Immature natural killer cell (primary cell): ENCODE measurements at regions not wholly inside any gene's neighbourhood (a gene's known extent, or its start where the extent isn't known, plus 50 kb on each side); places are given as distances from the start of the nearest gene placed in this dataset.

Source experiments
- DNase-seq, 3 donors: peaks; one replicate each; pipeline ENCODE4 v3.0.0; 2022; ENCODE audit warnings: mixed read lengths in 1 of 3
- H3K27ac Mint-ChIP-seq, 6 donors: one replicate each; pipeline ENCODE4 v1.8.0; 2020; ENCODE audit warnings: mixed read lengths in 6 of 6, mild to moderate bottlenecking in 5 of 6, inconsistent platforms in 4 of 6, moderate library complexity in 3 of 6
- H3K27me3 Mint-ChIP-seq, 3 donors: one replicate each; pipeline ENCODE4 v1.8.0; 2020 to 2021; ENCODE audit warnings: low read depth in 3 of 3, mild to moderate bottlenecking in 3 of 3, mixed read lengths in 3 of 3, moderate library complexity in 3 of 3, inconsistent platforms in 1 of 3
- H3K36me3 Mint-ChIP-seq, 3 donors: one replicate each; pipeline ENCODE4 v1.8.0; 2020; ENCODE audit warnings: mixed read lengths in 3 of 3, inconsistent platforms in 2 of 3, mild to moderate bottlenecking in 2 of 3
- H3K4me1 Mint-ChIP-seq, 2 donors: one replicate each; pipeline ENCODE4 v1.8.0; 2020; ENCODE audit warnings: inconsistent platforms in 2 of 2, mild to moderate bottlenecking in 2 of 2, mixed read lengths in 2 of 2, moderate library complexity in 1 of 2
- H3K4me3 Mint-ChIP-seq, 5 donors: one replicate each; pipeline ENCODE4 v1.8.0; 2020; ENCODE audit warnings: mild to moderate bottlenecking in 5 of 5, mixed read lengths in 5 of 5, inconsistent platforms in 3 of 5, moderate library complexity in 3 of 5
- H3K9me3 Mint-ChIP-seq, 6 donors: one replicate each; pipeline ENCODE4 v1.8.0; 2020; ENCODE audit warnings: mild to moderate bottlenecking in 6 of 6, mixed read lengths in 6 of 6, inconsistent platforms in 4 of 6, moderate library complexity in 3 of 6

- Mint-ChIP-seq H3K27me3 (peaks cover 0 to 2% (median 2%) of the 10 kb centered on the region in 3 donors), H3K4me1 (peaks cover 0 to 10% of the 10 kb centered on the region in 2 donors), H3K27ac (no peak overlapping the region), H3K4me3 (no peak overlapping the region), H3K36me3 (peaks cover 0 to 14% (median 0%) of the 10 kb centered on the region in 3 donors), H3K9me3 (peaks cover 0 to 17% (median 8%) of the 10 kb centered on the region in 6 donors)
- DNase-seq = no peak
Observed at GRCh38 chr2:226647621-226648518, 151.8 kb downstream of the IRS1 start.

- H3K27me3 Mint-ChIP-seq = peaks cover 0 to 2% (median 0%) of the 10 kb centered on the region in 3 donors
- peaks cover 0 to under 1% of the 10 kb centered on the region in 2 donors for H3K4me1 Mint-ChIP-seq
- H3K27ac Mint-ChIP-seq = no peak overlapping the region
- H3K4me3 Mint-ChIP-seq = no peak overlapping the region
- peaks cover 0 to 10% (median 5%) of the 10 kb centered on the region in 6 donors for H3K9me3 Mint-ChIP-seq
- H3K36me3 Mint-ChIP-seq = peaks cover 0 to 6% (median 0%) of the 10 kb centered on the region in 3 donors
- DNase-seq = no peak
Observed at GRCh38 chr2:226644399-226644865, 155.2 kb downstream of the IRS1 start.

DNA sequence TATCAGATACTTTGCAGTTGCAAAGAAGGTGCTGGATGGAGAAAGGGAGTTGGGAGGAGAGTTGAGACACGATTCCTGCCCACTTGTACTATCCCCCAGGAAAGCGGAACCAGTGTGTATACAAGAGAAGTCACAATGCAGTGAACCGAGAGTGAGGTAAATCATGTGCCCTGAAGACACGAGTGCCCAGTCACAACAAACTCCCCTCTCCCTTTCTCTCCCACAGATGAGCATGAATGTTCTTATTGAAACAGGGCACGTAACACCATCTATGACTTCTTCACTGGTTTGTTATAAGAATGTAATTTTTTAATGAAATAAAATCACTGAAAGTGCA, 155.7 kb downstream of the IRS1 start:
- H3K4me3 Mint-ChIP-seq = no peak overlapping the region
- peaks cover 0 to 1% (median 0%) of the 10 kb centered on the region in 3 donors for H3K36me3 Mint-ChIP-seq
- no peaks in the 10 kb centered on the region for H3K4me1 Mint-ChIP-seq
- H3K27me3 Mint-ChIP-seq = peaks cover 0 to 2% (median 0%) of the 10 kb centered on the region in 3 donors
- DNase-seq = no peak
- H3K27ac Mint-ChIP-seq = no peak overlapping the region
- H3K9me3 Mint-ChIP-seq = peaks cover 0 to 6% (median 2%) of the 10 kb centered on the region in 6 donors

- no peak overlapping the region for H3K27ac Mint-ChIP-seq
- no peaks in the 10 kb centered on the region for H3K4me1 Mint-ChIP-seq
- no peak for DNase-seq
- H3K4me3 Mint-ChIP-seq = no peak overlapping the region
- no peaks in the 10 kb centered on the region for H3K36me3 Mint-ChIP-seq
- peaks cover 0 to 1% (median 0%) of the 10 kb centered on the region in 6 donors for H3K9me3 Mint-ChIP-seq
- peaks cover 0 to 2% (median 0%) of the 10 kb centered on the region in 3 donors for H3K27me3 Mint-ChIP-seq
Observed at GRCh38 chr2:226643030-226643945, 156.3 kb downstream of the IRS1 start.

DNA sequence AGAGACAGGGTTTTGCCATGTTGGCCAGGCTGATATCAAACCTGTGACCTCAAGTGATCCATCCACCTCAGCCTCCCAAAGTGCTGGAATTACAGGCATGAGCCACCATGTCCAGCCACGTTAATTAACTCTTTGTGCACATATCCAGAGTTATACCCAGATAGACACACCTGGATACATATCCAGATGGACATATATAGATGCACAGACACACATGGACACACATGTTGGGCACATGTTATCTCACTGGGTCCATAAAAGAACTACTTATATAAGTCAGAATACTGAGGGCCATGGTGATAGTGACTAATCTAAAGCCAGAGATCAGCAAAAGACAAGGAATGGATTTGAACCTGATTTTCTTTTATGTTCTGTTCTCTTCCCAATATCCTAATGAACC, 158.6 kb downstream of the IRS1 start:
- Mint-ChIP-seq H3K9me3 (no peaks in the 10 kb centered on the region), H3K4me1 (no peaks in the 10 kb centered on the region), H3K36me3 (no peaks in the 10 kb centered on the region), H3K4me3 (no peak overlapping the region), H3K27me3 (peaks cover 0 to 4% (median 0%) of the 10 kb centered on the region in 3 donors), H3K27ac (no peak overlapping the region)
- DNase-seq = no peak

GRCh38 chr2:226640501-226640900, 159.1 kb downstream of the IRS1 start:
- Mint-ChIP-seq H3K27ac (no peak overlapping the region), H3K9me3 (no peaks in the 10 kb centered on the region), H3K27me3 (peaks cover 0 to 4% (median 0%) of the 10 kb centered on the region in 3 donors), H3K4me1 (no peaks in the 10 kb centered on the region), H3K4me3 (no peak overlapping the region), H3K36me3 (no peaks in the 10 kb centered on the region)
- no peak for DNase-seq

DNA sequence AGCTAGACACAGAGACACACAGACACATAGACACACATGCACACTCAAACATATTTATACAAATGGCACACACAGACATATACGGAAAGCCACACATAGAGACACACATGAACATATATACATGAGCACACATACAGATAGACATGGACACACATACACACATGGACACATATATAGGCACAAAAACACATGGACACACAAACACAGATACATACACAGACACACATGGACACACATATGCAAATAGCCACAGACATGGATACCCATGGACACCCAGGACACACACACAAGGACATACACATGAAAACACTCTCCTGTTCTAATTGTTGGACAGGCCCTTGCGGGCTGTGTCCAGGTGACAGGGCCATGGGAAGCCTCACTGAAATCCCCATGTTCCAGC, 160.1 kb downstream of the IRS1 start:
- H3K27me3 Mint-ChIP-seq = peaks cover 0 to 4% (median 0%) of the 10 kb centered on the region in 3 donors
- H3K27ac Mint-ChIP-seq = no peak overlapping the region

DNA sequence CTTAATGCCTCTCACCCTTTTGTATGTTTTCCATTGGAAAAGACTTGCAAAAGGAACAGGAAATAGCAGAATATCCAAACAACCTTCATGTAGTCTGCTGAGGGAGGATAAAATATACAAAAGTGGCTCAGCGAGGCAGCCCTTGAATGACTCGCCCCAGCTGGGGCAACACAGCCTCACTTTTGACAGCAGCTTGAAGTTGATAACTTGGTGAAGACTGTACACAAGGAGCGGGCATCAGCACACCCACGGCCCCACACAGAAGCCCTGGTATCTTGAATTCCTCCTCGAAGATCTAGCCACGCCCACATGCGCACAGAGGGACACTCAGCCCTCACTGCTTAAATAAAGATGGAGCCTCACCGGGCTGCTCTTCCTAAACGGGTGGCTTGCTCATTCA, 161.0 kb downstream of the IRS1 start:
- no peak for DNase-seq
- no peaks in the 10 kb centered on the region for H3K9me3 Mint-ChIP-seq
- H3K4me3 Mint-ChIP-seq = no peak overlapping the region
- no peaks in the 10 kb centered on the region for H3K4me1 Mint-ChIP-seq
- H3K27ac Mint-ChIP-seq = no peak overlapping the region
- no peaks in the 10 kb centered on the region for H3K36me3 Mint-ChIP-seq
- H3K27me3 Mint-ChIP-seq = peaks cover 0 to 4% (median 2%) of the 10 kb centered on the region in 3 donors

More for the DNA sequence above, 160.1 kb downstream of the IRS1 start:
- no peaks in the 10 kb centered on the region for H3K4me1 Mint-ChIP-seq
- DNase-seq = no peak
- H3K36me3 Mint-ChIP-seq = no peaks in the 10 kb centered on the region
- no peaks in the 10 kb centered on the region for H3K9me3 Mint-ChIP-seq
- no peak overlapping the region for H3K4me3 Mint-ChIP-seq

DNA sequence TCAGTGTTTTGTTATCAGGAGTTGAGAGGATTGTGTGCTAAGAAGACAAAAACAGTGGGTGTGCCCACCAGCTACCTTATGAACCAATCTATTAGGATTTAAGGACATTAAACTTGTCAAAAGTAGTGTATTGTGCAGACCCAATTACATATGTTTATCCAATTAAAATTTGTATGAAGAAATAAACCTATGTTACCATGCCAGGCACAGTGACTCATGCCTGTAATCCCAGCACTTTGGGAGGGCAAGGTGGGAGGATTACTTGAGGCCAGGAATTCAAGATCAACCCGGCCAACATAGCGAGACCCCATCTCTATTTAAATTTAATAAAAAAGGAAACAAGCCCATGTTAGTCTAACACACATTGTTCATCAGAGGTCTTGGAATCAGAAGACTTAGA, 162.2 kb downstream of the IRS1 start:
- Mint-ChIP-seq H3K27me3 (peaks cover 0 to 7% (median 2%) of the 10 kb centered on the region in 3 donors), H3K4me1 (no peaks in the 10 kb centered on the region), H3K27ac (no peak overlapping the region), H3K9me3 (no peaks in the 10 kb centered on the region), H3K4me3 (no peak overlapping the region), H3K36me3 (no peaks in the 10 kb centered on the region)
- DNase-seq = no peak

- H3K4me3 Mint-ChIP-seq = no peak overlapping the region
- no peaks in the 10 kb centered on the region for H3K4me1 Mint-ChIP-seq
- H3K9me3 Mint-ChIP-seq = no peaks in the 10 kb centered on the region
- peaks cover 0 to 7% (median 2%) of the 10 kb centered on the region in 3 donors for H3K27me3 Mint-ChIP-seq
- no peaks in the 10 kb centered on the region for H3K36me3 Mint-ChIP-seq
- DNase-seq = no peak
- no peak overlapping the region for H3K27ac Mint-ChIP-seq
Observed at GRCh38 chr2:226636586-226636985, 163.0 kb downstream of the IRS1 start.

GRCh38 chr2:226634943-226635604, 164.5 kb downstream of the IRS1 start:
- Mint-ChIP-seq H3K4me1 (no peaks in the 10 kb centered on the region), H3K27me3 (peaks cover 0 to 9% (median 2%) of the 10 kb centered on the region in 3 donors), H3K9me3 (peaks cover 0 to 3% (median 0%) of the 10 kb centered on the region in 6 donors), H3K36me3 (no peaks in the 10 kb centered on the region), H3K27ac (no peak overlapping the region), H3K4me3 (no peak overlapping the region)
- no peak for DNase-seq

- no peak overlapping the region for H3K27ac Mint-ChIP-seq
- DNase-seq = no peak
- peaks cover 0 to 5% (median 2%) of the 10 kb centered on the region in 3 donors for H3K27me3 Mint-ChIP-seq
- H3K4me1 Mint-ChIP-seq = no peaks in the 10 kb centered on the region
- H3K9me3 Mint-ChIP-seq = peaks cover 0 to 3% (median 0%) of the 10 kb centered on the region in 6 donors
- H3K36me3 Mint-ChIP-seq = no peaks in the 10 kb centered on the region
- no peak overlapping the region for H3K4me3 Mint-ChIP-seq
Observed at GRCh38 chr2:226631671-226632070, 167.9 kb downstream of the IRS1 start.

- Mint-ChIP-seq H3K4me1 (no peaks in the 10 kb centered on the region), H3K27ac (no peak overlapping the region), H3K27me3 (peaks cover 0 to 5% (median 2%) of the 10 kb centered on the region in 3 donors), H3K36me3 (no peaks in the 10 kb centered on the region), H3K9me3 (peaks cover 0 to 3% (median 0%) of the 10 kb centered on the region in 6 donors), H3K4me3 (no peak overlapping the region)
- DNase-seq = no peak
Observed at GRCh38 chr2:226631187-226631586, 168.4 kb downstream of the IRS1 start.
